ENCODE measurements at regions not wholly inside any gene's neighbourhood (a gene's known extent, or its start where the extent isn't known, plus 50 kb on each side); places are given as distances from the start of the nearest gene placed in this dataset.
"Not testable (repeated sequence)": the region's sequence is repeated elsewhere in the genome, so short reads cannot be mapped to it uniquely, and the experiment has no call there.

DNA sequence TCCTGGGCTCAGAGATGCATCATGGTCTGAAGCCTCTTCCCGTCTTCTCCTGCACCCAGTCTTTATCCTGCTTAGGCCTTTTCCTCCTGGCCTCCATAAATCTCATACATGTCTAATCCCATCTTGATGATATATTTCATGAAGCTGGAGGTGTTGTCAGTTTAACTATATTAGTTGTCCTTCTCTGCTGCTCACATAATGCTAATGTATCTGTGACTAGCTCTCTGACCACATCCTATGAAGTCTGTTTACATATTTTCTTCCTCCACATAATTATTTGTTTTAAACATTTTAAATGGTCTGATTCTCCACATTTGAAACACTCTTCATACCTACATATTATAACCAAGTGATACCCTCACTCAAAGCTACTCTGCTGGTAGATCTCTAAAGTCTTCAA, 315.2 kb upstream of the RND3 start:
- H3K27me3 Mint-ChIP-seq (ENCODE audit: insufficient read depth, low read depth), result no peaks in the 10 kb centered on the region
- no peak overlapping the region for H3K4me2 ChIP-seq
- no peak overlapping the region for H2AFZ ChIP-seq (replicated peaks)
- peak overlapping the region; percentile 32 for H3K27ac Mint-ChIP-seq
- H3K9ac ChIP-seq, result no peak overlapping the region
- no peaks in the 10 kb centered on the region for H3F3A ChIP-seq (ENCODE audit: low read depth)
- H3K9me3 Mint-ChIP-seq, result no peaks in the 10 kb centered on the region
- H4K20me1 ChIP-seq (ENCODE audit: low read depth), result no peaks in the 10 kb centered on the region
- no peak overlapping the region for H3K4me3 Mint-ChIP-seq
- no peaks in the 10 kb centered on the region for H3K36me3 Mint-ChIP-seq
- H3K4me3 ChIP-seq, result no peak overlapping the region
- H3K36me3 ChIP-seq, result no peaks in the 10 kb centered on the region
- H3K4me1 Mint-ChIP-seq, result peaks cover 3% of the 10 kb centered on the region
- TF ChIP-seq, protein P1, sequence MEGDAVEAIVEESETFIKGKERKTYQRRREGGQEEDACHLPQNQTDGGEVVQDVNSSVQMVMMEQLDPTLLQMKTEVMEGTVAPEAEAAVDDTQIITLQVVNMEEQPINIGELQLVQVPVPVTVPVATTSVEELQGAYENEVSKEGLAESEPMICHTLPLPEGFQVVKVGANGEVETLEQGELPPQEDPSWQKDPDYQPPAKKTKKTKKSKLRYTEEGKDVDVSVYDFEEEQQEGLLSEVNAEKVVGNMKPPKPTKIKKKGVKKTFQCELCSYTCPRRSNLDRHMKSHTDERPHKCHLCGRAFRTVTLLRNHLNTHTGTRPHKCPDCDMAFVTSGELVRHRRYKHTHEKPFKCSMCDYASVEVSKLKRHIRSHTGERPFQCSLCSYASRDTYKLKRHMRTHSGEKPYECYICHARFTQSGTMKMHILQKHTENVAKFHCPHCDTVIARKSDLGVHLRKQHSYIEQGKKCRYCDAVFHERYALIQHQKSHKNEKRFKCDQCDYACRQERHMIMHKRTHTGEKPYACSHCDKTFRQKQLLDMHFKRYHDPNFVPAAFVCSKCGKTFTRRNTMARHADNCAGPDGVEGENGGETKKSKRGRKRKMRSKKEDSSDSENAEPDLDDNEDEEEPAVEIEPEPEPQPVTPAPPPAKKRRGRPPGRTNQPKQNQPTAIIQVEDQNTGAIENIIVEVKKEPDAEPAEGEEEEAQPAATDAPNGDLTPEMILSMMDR (IDR thresholded peaks at IDR 0.05), result no peak
- TF ChIP-seq EZH2phosphoT487 (IDR thresholded peaks at IDR 0.05) (no peak), EZH2 (IDR thresholded peaks at IDR 0.05) (no peak)
- no peak overlapping the region for H3K27ac ChIP-seq
- no peaks in the 10 kb centered on the region for H3K9me3 ChIP-seq (ENCODE audit: low read depth)
- H3K79me2 ChIP-seq (ENCODE audit: low read depth), result no peaks in the 10 kb centered on the region
- H3K27me3 ChIP-seq, result no peaks in the 10 kb centered on the region
- no peaks in the 10 kb centered on the region for H3K4me1 ChIP-seq
- DNase-seq (ENCODE audit: low spot score), result no peak

DNA sequence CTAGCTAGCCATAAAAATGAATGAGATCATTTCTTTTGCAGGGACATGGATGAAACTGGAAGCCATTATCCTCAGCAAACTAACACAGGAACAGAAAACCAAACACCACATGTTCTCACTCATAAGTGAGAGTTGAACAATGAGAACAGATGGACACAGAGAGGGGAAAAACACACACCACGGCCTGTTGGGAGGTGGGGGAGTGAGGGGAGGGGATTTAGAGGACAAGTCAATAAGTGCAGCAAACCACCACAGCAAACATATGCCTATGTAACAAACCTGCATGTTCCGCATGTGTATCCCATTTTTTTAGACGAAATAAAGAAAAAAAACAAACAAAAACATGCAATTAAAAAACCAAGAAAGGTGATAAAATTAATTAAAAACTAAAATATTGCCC, 308.8 kb upstream of the RND3 start:
- not testable (repeated sequence) for H3K9me3 ChIP-seq (ENCODE audit: low read depth); H3K27me3 ChIP-seq; H3K4me3 Mint-ChIP-seq; H2AFZ ChIP-seq (replicated peaks); H3K36me3 Mint-ChIP-seq; H3K4me1 ChIP-seq; H3K4me3 ChIP-seq; H4K20me1 ChIP-seq (ENCODE audit: low read depth); H3K27me3 Mint-ChIP-seq (ENCODE audit: insufficient read depth, low read depth); H3K36me3 ChIP-seq; H3K27ac ChIP-seq; H3K4me1 Mint-ChIP-seq; H3K4me2 ChIP-seq; DNase-seq (ENCODE audit: low spot score); H3F3A ChIP-seq (ENCODE audit: low read depth); H3K79me2 ChIP-seq (ENCODE audit: low read depth); H3K9ac ChIP-seq
- peak overlapping the region; percentile 15 for H3K27ac Mint-ChIP-seq
- H3K9me3 Mint-ChIP-seq, result peaks cover 19% of the 10 kb centered on the region

DNA sequence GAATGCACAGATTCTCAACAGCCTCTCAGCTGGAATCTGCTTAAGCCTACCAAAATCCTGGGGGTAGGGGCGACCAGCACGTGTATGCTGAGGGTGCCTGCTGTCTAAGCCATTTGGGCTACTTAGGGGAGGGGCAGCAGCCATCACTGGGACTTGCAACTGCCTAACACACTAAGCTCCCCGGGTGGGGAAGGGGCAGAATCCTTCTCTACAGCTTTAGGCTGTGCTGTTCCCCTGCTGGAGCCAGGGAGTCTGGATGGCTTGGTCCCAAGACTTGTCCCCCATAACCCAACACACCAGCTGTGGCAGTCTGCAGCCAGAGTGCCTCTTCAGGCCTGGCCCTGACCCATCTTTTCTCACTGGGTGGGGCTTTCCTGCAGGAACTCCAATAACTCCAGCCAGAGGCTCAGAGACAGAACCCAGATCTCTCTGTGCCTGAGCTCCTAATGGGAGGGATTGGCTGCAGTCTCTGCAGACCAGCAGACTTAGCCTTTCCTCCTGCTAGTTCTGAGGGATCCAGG, 305.4 kb upstream of the RND3 start:
- H3K4me1 ChIP-seq, result no peaks in the 10 kb centered on the region
- H3K4me1 Mint-ChIP-seq, result no peaks in the 10 kb centered on the region

DNA sequence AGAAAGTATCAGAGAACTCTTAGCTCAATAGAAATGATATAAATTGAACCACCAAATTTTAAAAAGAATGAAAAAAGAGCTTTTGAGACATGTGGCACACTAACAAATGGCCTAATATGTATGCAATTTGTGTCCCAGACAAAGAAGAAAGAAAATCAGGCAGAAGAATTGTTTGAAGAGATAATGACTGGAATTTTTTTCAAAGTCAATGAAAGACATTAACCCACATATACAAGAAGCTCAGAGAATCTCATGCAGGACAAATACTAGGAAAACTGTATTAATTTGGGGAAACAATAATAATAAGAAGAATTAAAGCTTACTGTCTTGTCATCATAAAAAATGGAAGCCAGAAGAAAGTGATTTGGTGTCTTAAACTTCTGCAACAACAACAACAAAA, 304.1 kb upstream of the RND3 start:
- H3K4me2 ChIP-seq, result no peak overlapping the region
- Mint-ChIP-seq H3K27ac (no peak overlapping the region), H3K27me3 (ENCODE audit: insufficient read depth, low read depth) (no peaks in the 10 kb centered on the region), H3K4me1 (peaks cover 1% of the 10 kb centered on the region), H3K4me3 (no peak overlapping the region), H3K36me3 (peaks cover 3% of the 10 kb centered on the region), H3K9me3 (peaks cover 19% of the 10 kb centered on the region)
- H3K36me3 ChIP-seq, result no peaks in the 10 kb centered on the region
- no peaks in the 10 kb centered on the region for H3K27me3 ChIP-seq
- H3K9ac ChIP-seq, result no peak overlapping the region
- no peak for DNase-seq (ENCODE audit: low spot score)
- no peaks in the 10 kb centered on the region for H3K79me2 ChIP-seq (ENCODE audit: low read depth)
- H3K9me3 ChIP-seq (ENCODE audit: low read depth), result no peaks in the 10 kb centered on the region
- no peak overlapping the region for H2AFZ ChIP-seq (replicated peaks)
- H3K27ac ChIP-seq, result no peak overlapping the region
- H3K4me1 ChIP-seq, result no peaks in the 10 kb centered on the region
- no peaks in the 10 kb centered on the region for H3F3A ChIP-seq (ENCODE audit: low read depth)
- H4K20me1 ChIP-seq (ENCODE audit: low read depth), result no peaks in the 10 kb centered on the region
- TF ChIP-seq EZH2phosphoT487 (IDR thresholded peaks at IDR 0.05) (no peak), EZH2 (IDR thresholded peaks at IDR 0.05) (no peak)
- TF ChIP-seq, protein P1 (IDR thresholded peaks at IDR 0.05), result no peak
- H3K4me3 ChIP-seq, result no peak overlapping the region

More for the DNA sequence above, 305.4 kb upstream of the RND3 start:
- DNase-seq (ENCODE audit: low spot score), result no peak
- H3K4me2 ChIP-seq, result no peak overlapping the region
- no peaks in the 10 kb centered on the region for H3K36me3 ChIP-seq
- TF ChIP-seq, protein P1 (IDR thresholded peaks at IDR 0.05), result no peak
- TF ChIP-seq EZH2 (IDR thresholded peaks at IDR 0.05) (no peak), EZH2phosphoT487 (IDR thresholded peaks at IDR 0.05) (no peak)
- H3K9ac ChIP-seq, result no peak overlapping the region
- no peaks in the 10 kb centered on the region for H3K79me2 ChIP-seq (ENCODE audit: low read depth)
- H4K20me1 ChIP-seq (ENCODE audit: low read depth), result no peaks in the 10 kb centered on the region
- H3K4me3 Mint-ChIP-seq, result no peak overlapping the region
- H3K27ac Mint-ChIP-seq, result no peak overlapping the region
- no peak overlapping the region for H3K27ac ChIP-seq
- H3K27me3 ChIP-seq, result no peaks in the 10 kb centered on the region
- peaks cover 19% of the 10 kb centered on the region for H3K9me3 Mint-ChIP-seq
- H3K27me3 Mint-ChIP-seq (ENCODE audit: insufficient read depth, low read depth), result no peaks in the 10 kb centered on the region
- H3K36me3 Mint-ChIP-seq, result peaks cover 3% of the 10 kb centered on the region
- H3K4me3 ChIP-seq, result no peak overlapping the region
- no peak overlapping the region for H2AFZ ChIP-seq (replicated peaks)
- H3F3A ChIP-seq (ENCODE audit: low read depth), result no peaks in the 10 kb centered on the region
- no peaks in the 10 kb centered on the region for H3K9me3 ChIP-seq (ENCODE audit: low read depth)
